CD4-positive, alpha-beta T cell (primary cell): ENCODE measurements at regions not wholly inside any gene's neighbourhood (a gene's known extent, or its start where the extent isn't known, plus 50 kb on each side); places are given as distances from the start of the nearest gene placed in this dataset.

Source experiments
- ATAC-seq: fragments of 200-7000 bp; cut with Tn5 transposase; one replicate; pipeline ENCODE4 v1.10.0; 2022; ENCODE audit warnings: mild to moderate bottlenecking; ENCODE audit not compliant: poor library complexity
- CTCF ChIA-PET: fragments of 350-600 bp; sonication (Branson Sonifier 250); formaldehyde crosslinking; loops from one replicate; lab custom pipeline; 2021; ENCODE audit warnings: antibody characterized with exemption, inconsistent platforms; lab: Charles Lee
- POLR2A ChIA-PET: fragments of 350-600 bp; sonication (Branson Sonifier 250); formaldehyde crosslinking; loops from one replicate; lab custom pipeline; 2021; ENCODE audit warnings: antibody characterized with exemption, inconsistent platforms; lab: Charles Lee
- DNase-seq, 14 experiments: peaks; one replicate each; pipeline ENCODE4 v3.0.0-alpha.2; 2013 to 2020; ENCODE audit warnings: mixed read lengths in 2 of 14
- H3K27ac ChIP-seq, 2 donors: one replicate each; pipeline versions ENCODE4 v1.5.1 to v1.7.0; 2013; ENCODE audit warnings: low read length in 2 of 2, low read depth in 1 of 2, mild to moderate bottlenecking in 1 of 2
- H3K27me3 ChIP-seq, 2 experiments: 1 replicate in 1 of 2; 2 replicates in 1 of 2; pipeline versions ENCODE4 v1.6.1 to v1.7.0; 2013; ENCODE audit warnings: low read length in 2 of 2, control low read depth in 1 of 2, mild to moderate bottlenecking in 1 of 2, moderate library complexity in 1 of 2; ENCODE audit not compliant: insufficient read depth in 2 of 2, control insufficient read depth in 1 of 2
- H3K36me3 ChIP-seq: one replicate; pipeline ENCODE4 v1.6.1; 2013; ENCODE audit warnings: low read length, control low read depth; ENCODE audit not compliant: insufficient read depth
- H3K4me1 ChIP-seq: one replicate; pipeline ENCODE4 v1.6.1; 2013; ENCODE audit warnings: low read length, control low read depth; ENCODE audit not compliant: insufficient read depth
- H3K4me3 ChIP-seq: one replicate; pipeline ENCODE4 v1.5.1; 2013; ENCODE audit warnings: mild to moderate bottlenecking, low read length, moderate library complexity
- H3K9me3 ChIP-seq, 2 experiments: 1 replicate in 1 of 2; 2 replicates in 1 of 2; pipeline versions ENCODE4 v1.6.1 to v1.7.0; 2013; ENCODE audit warnings: low read length in 2 of 2, mild to moderate bottlenecking in 2 of 2, control low read depth in 1 of 2, moderate library complexity in 1 of 2; ENCODE audit not compliant: control insufficient read depth in 1 of 2, insufficient read depth in 1 of 2
- H3K27ac Mint-ChIP-seq: one replicate; pipeline ENCODE4 v1.8.0; 2020; ENCODE audit warnings: mixed read lengths
- H3K27me3 Mint-ChIP-seq: one replicate; pipeline ENCODE4 v1.8.0; 2021; ENCODE audit warnings: mixed read lengths
- H3K36me3 Mint-ChIP-seq: one replicate; pipeline ENCODE4 v1.8.0; 2021; ENCODE audit warnings: low read depth, mixed read lengths
- H3K4me1 Mint-ChIP-seq: one replicate; pipeline ENCODE4 v1.8.0; 2021; ENCODE audit warnings: low read depth, mixed read lengths
- H3K4me3 Mint-ChIP-seq: one replicate; pipeline ENCODE4 v1.8.0; 2020; ENCODE audit warnings: mild to moderate bottlenecking, mixed read lengths
- H3K9me3 Mint-ChIP-seq: one replicate; pipeline ENCODE4 v1.8.0; 2020; ENCODE audit warnings: mixed read lengths
- intact Hi-C, 2 experiments: fragments of 100-400 bp; cut with DNase I in 1 of 2; cut with micrococcal nuclease in 1 of 2; formaldehyde crosslinking; loops; one replicate each; pipeline versions ENCODE4 v1.15.1 to v1.9.0; 2023 to 2025; cut with DNase I, micrococcal nuclease
- TF ChIP-seq, protein P1 (sequence below): fragments of 200-600 bp; IDR thresholded peaks from one replicate; pipeline ENCODE4 v1.8.0; 2022; ENCODE audit warnings: antibody characterized with exemption, mild to moderate bottlenecking

DNA sequence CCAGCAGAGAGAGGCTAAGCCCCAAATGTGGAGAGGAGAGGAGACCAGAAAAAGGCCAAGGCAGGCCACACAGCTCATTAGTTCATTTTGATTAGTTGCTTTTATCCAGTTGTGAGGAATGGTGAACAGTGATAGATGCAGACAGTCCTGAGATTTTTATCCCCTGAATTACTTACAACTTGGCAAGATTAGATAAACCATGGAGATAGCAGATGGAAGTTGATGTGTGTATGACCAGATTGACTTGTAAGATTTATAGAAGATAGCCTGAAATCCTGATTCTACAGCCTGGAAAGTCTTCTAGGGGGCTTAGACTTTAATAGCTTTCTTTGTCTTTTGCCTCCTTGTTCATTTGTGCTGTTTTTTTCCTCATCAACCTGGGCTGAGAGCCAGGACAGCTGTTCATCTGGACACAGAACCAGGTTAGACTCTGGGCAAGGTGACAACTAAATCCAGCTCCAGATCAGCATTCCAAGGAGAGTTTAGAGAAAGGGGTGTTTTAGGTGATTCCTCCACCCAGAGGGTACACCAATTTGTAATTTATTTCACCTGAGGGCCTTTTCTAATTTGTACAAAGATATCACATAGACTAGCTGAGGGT, 215.5 kb downstream of the SPATA18 start:
- Histone ChIP-seq H3K4me1 (no peaks in the 10 kb centered on the region), H3K27me3 (no peaks in the 10 kb centered on the region), H3K4me3 (no peak overlapping the region), H3K9me3 (peaks cover 0 to 4% of the 10 kb centered on the region in 2 experiments), H3K27ac (no peak overlapping the region), H3K36me3 (no peaks in the 10 kb centered on the region)
- Mint-ChIP-seq H3K36me3 (no peaks in the 10 kb centered on the region), H3K4me1 (no peaks in the 10 kb centered on the region), H3K4me3 (no peak overlapping the region), H3K9me3 (peaks cover 3% of the 10 kb centered on the region), H3K27me3 (no peaks in the 10 kb centered on the region), H3K27ac (no peak overlapping the region)
- DNase-seq, result no peak
- no peak for ATAC-seq
- TF ChIP-seq, protein P1, sequence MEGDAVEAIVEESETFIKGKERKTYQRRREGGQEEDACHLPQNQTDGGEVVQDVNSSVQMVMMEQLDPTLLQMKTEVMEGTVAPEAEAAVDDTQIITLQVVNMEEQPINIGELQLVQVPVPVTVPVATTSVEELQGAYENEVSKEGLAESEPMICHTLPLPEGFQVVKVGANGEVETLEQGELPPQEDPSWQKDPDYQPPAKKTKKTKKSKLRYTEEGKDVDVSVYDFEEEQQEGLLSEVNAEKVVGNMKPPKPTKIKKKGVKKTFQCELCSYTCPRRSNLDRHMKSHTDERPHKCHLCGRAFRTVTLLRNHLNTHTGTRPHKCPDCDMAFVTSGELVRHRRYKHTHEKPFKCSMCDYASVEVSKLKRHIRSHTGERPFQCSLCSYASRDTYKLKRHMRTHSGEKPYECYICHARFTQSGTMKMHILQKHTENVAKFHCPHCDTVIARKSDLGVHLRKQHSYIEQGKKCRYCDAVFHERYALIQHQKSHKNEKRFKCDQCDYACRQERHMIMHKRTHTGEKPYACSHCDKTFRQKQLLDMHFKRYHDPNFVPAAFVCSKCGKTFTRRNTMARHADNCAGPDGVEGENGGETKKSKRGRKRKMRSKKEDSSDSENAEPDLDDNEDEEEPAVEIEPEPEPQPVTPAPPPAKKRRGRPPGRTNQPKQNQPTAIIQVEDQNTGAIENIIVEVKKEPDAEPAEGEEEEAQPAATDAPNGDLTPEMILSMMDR, result no peak
- CTCF ChIA-PET, result no interaction called here
- intact Hi-C loops, result no loop called here
- POLR2A ChIA-PET, result no interaction called here

DNA sequence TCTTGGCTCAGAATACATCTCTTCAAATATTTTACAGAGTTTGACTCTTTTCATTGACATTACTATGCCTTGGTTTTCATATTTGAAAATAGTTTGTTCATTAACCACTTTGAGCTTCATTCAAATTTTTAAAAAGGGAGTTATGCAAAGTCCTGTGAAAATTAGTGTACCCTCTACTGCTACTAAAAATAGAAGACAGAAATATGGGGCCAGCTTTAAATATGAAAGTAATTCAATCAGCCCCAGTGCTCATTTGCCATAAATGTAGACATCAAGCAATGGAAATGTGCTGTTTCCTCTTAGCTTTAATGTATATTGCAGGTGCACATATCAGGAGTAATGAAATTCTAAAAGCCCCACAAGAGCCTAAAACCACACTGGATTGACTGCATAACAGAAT, 218.7 kb downstream of the SPATA18 start:
- POLR2A ChIA-PET, result no interaction called here
- H3K36me3 ChIP-seq, result no peaks in the 10 kb centered on the region
- no peak for DNase-seq
- TF ChIP-seq, protein P1, result no peak
- H3K27ac Mint-ChIP-seq, result no peak overlapping the region
- no peak for ATAC-seq
- H3K4me3 Mint-ChIP-seq, result no peak overlapping the region
- H3K4me3 ChIP-seq, result no peak overlapping the region
- CTCF ChIA-PET, result no interaction called here
- H3K27me3 Mint-ChIP-seq, result no peaks in the 10 kb centered on the region
- H3K36me3 Mint-ChIP-seq, result no peaks in the 10 kb centered on the region
- H3K9me3 ChIP-seq, result peaks cover 0 to 8% of the 10 kb centered on the region in 2 experiments
- no peaks in the 10 kb centered on the region for H3K4me1 Mint-ChIP-seq
- peaks cover 8% of the 10 kb centered on the region for H3K9me3 Mint-ChIP-seq
- no peak overlapping the region for H3K27ac ChIP-seq
- H3K27me3 ChIP-seq, result no peaks in the 10 kb centered on the region
- intact Hi-C loops, result no loop called here
- no peaks in the 10 kb centered on the region for H3K4me1 ChIP-seq

GRCh38 chr4:52273885-52274284, 222.8 kb downstream of the SPATA18 start:
- Histone ChIP-seq H3K9me3 (peaks cover 0 to 3% of the 10 kb centered on the region in 2 experiments), H3K27ac (no peak overlapping the region), H3K4me3 (no peak overlapping the region), H3K36me3 (no peaks in the 10 kb centered on the region), H3K27me3 (no peaks in the 10 kb centered on the region), H3K4me1 (no peaks in the 10 kb centered on the region)
- Mint-ChIP-seq H3K27ac (no peak overlapping the region), H3K4me1 (no peaks in the 10 kb centered on the region), H3K27me3 (no peaks in the 10 kb centered on the region), H3K36me3 (no peaks in the 10 kb centered on the region), H3K9me3 (peaks cover 11% of the 10 kb centered on the region), H3K4me3 (no peak overlapping the region)
- ATAC-seq (no peak), DNase-seq (no peak)
- POLR2A ChIA-PET, result no interaction called here
- intact Hi-C loops, result no loop called here
- CTCF ChIA-PET, result no interaction called here
- TF ChIP-seq, protein P1, result no peak
